ENCODE measurements at regions not wholly inside any gene's neighbourhood (a gene's known extent, or its start where the extent isn't known, plus 50 kb on each side); places are given as distances from the start of the nearest gene placed in this dataset.
A peak's percentile ranks its signal among the peaks of the same experiment; 100 is the strongest.

DNA sequence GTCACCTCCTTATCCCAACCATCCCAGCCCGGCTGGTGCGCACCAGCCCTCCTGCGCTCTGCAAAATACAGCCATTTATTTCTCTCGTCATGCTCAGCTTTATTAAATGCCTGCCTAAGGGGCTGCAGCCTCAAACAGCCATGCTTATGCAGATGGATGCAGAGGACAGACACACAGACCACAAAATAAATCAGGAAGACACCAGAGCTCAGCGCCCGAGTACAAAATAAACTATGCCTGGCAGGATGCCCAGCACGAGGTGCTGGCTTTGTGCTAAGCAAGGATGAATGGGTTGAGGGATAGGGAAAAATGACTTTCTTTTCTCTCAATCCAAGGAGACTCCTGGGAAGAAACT lies 70.5 kb downstream of the RPUSD4 start:
- 18 to 26% methylated on average over 7 of the region's 7 CpGs for WGBS, 2 donors
- no peak overlapping the region for H3K4me3 ChIP-seq (ENCODE audit: low read depth, poor library complexity, severe bottlenecking)
- intact Hi-C loops (cut with DNase I; ENCODE audit: low total_unique reads) = no loop called here
- TF ChIP-seq CTCF (IDR thresholded peaks at IDR 0.05) (no peak), POLR2A (IDR thresholded peaks at IDR 0.05) (no peak)
- peak; percentile 70 to 94 for DNase-seq (ENCODE audit: low spot score in 2 of 2)

DNA sequence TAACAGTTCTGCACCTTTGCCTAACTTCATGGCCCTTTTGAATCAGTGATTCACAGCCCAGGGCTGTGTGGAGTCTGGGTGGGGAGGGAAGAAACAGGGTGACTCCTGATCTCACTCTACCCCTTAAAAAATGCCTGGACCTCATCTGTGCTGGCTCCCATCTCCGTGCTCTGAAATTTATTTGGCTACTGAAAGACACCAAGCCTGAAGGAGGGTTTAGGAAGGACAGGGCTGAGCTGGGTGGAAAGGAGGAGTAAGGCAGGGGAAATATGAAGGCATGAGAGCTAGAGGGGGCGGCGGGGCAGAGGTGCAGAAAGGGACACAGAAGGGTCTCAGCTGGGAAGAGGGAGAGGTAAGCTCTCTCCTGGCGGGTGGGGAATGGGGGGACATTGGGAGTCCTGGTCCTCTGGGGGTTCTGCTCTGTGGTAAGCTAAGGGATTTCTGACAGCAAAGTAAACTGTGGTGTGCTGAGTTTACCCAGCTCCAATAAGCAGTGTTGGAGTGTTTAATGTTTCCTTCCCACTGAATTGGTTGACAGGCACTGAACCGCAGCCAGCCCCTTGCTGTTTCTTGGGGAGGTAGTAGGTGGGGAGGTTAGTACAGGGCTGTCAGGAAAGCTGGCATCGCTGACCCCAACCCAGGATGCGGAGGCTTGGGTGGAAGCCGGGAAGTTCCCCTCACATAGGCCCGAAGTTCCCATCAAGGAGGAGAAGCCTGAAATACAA lies 71.1 kb downstream of the RPUSD4 start:
- no peak for DNase-seq (ENCODE audit: low spot score in 2 of 2)
- intact Hi-C loops (cut with DNase I; ENCODE audit: low total_unique reads) = no loop called here
- no peak overlapping the region for H3K4me3 ChIP-seq (ENCODE audit: low read depth, poor library complexity, severe bottlenecking)
- 44 to 56% methylated on average over 9 of the region's 9 CpGs for WGBS, 2 donors
- no peak for TF ChIP-seq CTCF (IDR thresholded peaks at IDR 0.05)
- no peak for TF ChIP-seq POLR2A (IDR thresholded peaks at IDR 0.05)

DNA sequence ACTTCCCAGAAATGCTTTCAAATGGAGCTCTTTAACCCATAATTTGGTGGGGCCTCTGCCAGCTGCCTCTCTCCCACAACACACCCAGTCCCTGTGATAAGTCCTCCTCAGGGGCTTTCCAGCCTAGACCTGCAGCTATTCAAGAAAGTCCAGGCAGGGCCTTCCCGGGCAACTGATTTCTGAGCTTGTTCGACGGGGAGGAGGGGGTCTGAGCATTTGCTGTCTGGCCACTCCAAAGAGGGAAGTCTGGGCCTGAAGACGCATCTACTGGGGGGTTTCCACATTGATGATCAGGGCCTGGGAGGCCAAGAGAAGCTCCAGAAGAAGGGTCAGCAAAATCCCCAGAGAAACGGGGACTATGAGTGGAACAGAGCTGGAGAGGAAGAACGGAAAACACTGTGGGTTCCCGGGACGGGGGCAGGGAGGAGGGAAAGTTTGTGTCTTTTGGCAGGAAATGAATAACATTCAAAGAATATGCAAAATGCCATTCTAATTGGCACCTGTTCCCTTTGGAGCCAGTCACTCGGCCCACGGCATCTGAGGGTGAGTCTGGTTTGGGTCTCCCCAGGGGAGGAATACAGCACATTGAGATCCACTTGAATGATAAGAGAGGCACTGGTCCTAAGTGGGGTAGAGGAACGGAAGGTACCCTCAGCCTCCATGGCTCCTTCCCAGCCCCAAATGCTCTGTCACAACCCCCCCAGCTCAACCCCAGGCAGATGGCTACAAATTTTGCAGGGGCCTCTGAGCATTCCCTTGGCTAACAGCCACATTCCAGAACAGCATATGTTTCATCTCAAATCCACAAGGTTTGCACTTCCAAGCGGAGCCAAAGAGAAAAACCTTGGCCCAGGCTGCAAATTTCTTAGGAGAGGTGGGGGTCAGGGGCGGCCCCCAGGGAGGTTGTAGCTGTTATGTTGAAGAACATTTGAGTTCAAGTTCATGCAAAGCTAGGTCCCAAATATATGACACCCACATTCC lies 72.0 kb downstream of the RPUSD4 start:
- no peak for DNase-seq (ENCODE audit: low spot score in 2 of 2)
- 34 to 37% methylated on average over 13 of the region's 13 CpGs for WGBS, 2 donors
- intact Hi-C loops (cut with DNase I; ENCODE audit: low total_unique reads) = no loop called here
- H3K4me3 ChIP-seq (ENCODE audit: low read depth, poor library complexity, severe bottlenecking) = no peak overlapping the region
- no peak for TF ChIP-seq CTCF (IDR thresholded peaks at IDR 0.05)

GRCh38 chr11:126138636-126139035 lies 72.8 kb downstream of the RPUSD4 start:
- intact Hi-C loops (cut with DNase I; ENCODE audit: low total_unique reads) = no loop called here
- TF ChIP-seq CTCF (IDR thresholded peaks at IDR 0.05) = no peak
- TF ChIP-seq POLR2A (IDR thresholded peaks at IDR 0.05) = no peak
- DNase-seq (ENCODE audit: low spot score in 2 of 2) = no peak
- H3K4me3 ChIP-seq (ENCODE audit: low read depth, poor library complexity, severe bottlenecking) = no peak overlapping the region
- WGBS, 2 donors = 79 to 85% methylated on average over 7 of the region's 7 CpGs

DNA sequence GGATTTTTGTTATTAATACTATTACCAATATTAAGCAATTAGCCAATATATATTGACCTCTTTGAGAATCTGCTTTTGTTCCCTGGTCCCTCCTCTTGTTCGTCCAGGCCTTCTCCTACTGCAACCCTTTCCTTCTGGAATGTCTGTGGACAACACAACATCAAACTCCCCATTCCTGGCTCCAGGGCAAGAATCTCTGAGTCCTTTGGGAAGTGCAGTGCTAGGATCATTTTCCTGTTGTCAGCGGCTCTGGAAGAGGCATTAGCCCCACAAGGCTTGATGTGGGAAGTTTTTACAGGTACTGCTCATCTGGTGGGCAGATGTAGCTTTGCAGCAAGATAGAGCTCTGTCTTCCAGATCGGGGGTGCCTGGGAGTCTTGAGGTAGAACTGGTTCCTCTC lies 74.3 kb downstream of the RPUSD4 start:
- TF ChIP-seq CTCF (IDR thresholded peaks at IDR 0.05) (no peak), POLR2A (IDR thresholded peaks at IDR 0.05) (no peak)
- DNase-seq (ENCODE audit: low spot score in 2 of 2) = no peak
- intact Hi-C loops (cut with DNase I; ENCODE audit: low total_unique reads) = no loop called here
- WGBS, 2 donors = 52 to 75% methylated on average over 2 to 3 of the region's 3 CpGs
- H3K4me3 ChIP-seq (ENCODE audit: low read depth, poor library complexity, severe bottlenecking) = no peak overlapping the region

All from lower leg skin (tissue), 4 donors.